Putamen (tissue), 1 donor: ENCODE measurements at regions not wholly inside any gene's neighbourhood (a gene's known extent, or its start where the extent isn't known, plus 50 kb on each side); places are given as distances from the start of the nearest gene placed in this dataset.

Source experiments
- DNase-seq: peaks from one replicate; pipeline ENCODE4 v3.0.0-alpha.2; 2016; ENCODE audit warnings: low spot score

GRCh38 chr3:83092521-83093221, 1331.2 kb upstream of the GBE1 start:
- DNase-seq = no peak

- no peak for DNase-seq
Observed at GRCh38 chr3:83076041-83076440, 1314.6 kb upstream of the GBE1 start.

GRCh38 chr3:83074485-83074884, 1313.0 kb upstream of the GBE1 start:
- DNase-seq = no peak

GRCh38 chr3:83065851-83066460, 1304.5 kb upstream of the GBE1 start:
- no peak for DNase-seq

GRCh38 chr3:83063446-83063845, 1302.0 kb upstream of the GBE1 start:
- DNase-seq = no peak

GRCh38 chr3:83048556-83048955, 1287.1 kb upstream of the GBE1 start:
- no peak for DNase-seq

- no peak for DNase-seq
Observed at GRCh38 chr3:83039422-83039821, 1278.0 kb upstream of the GBE1 start.

- no peak for DNase-seq
Observed at GRCh38 chr3:83035704-83036010, 1274.2 kb upstream of the GBE1 start.

GRCh38 chr3:83034806-83035703, 1273.6 kb upstream of the GBE1 start:
- DNase-seq = no peak

GRCh38 chr3:83033133-83033532, 1271.7 kb upstream of the GBE1 start:
- DNase-seq = no peak

GRCh38 chr3:83023086-83023485, 1261.6 kb upstream of the GBE1 start:
- no peak for DNase-seq

GRCh38 chr3:83011481-83011880, 1250.0 kb upstream of the GBE1 start:
- DNase-seq = no peak

GRCh38 chr3:83003917-83004316, 1242.5 kb upstream of the GBE1 start:
- no peak for DNase-seq

GRCh38 chr3:83002869-83003445, 1241.5 kb upstream of the GBE1 start:
- no peak for DNase-seq

- no peak for DNase-seq
Observed at GRCh38 chr3:82999777-83000176, 1238.3 kb upstream of the GBE1 start.

- no peak for DNase-seq
Observed at GRCh38 chr3:82978368-82978767, 1216.9 kb upstream of the GBE1 start.

GRCh38 chr3:82977871-82978270, 1216.4 kb upstream of the GBE1 start:
- no peak for DNase-seq

GRCh38 chr3:82973791-82974190, 1212.3 kb upstream of the GBE1 start:
- no peak for DNase-seq

- no peak for DNase-seq
Observed at GRCh38 chr3:82960379-82960778, 1198.9 kb upstream of the GBE1 start.

- no peak for DNase-seq
Observed at GRCh38 chr3:82957696-82958095, 1196.3 kb upstream of the GBE1 start.

- DNase-seq = no peak
Observed at GRCh38 chr3:82957079-82957478, 1195.6 kb upstream of the GBE1 start.

- no peak for DNase-seq
Observed at GRCh38 chr3:82954486-82954885, 1193.0 kb upstream of the GBE1 start.

- DNase-seq = no peak
Observed at GRCh38 chr3:82942041-82942440, 1180.6 kb upstream of the GBE1 start.
